CD4-positive, alpha-beta memory T cell (primary cell): ENCODE measurements at regions not wholly inside any gene's neighbourhood (a gene's known extent, or its start where the extent isn't known, plus 50 kb on each side); places are given as distances from the start of the nearest gene placed in this dataset.

ENCODE experiments used
- CTCF ChIA-PET: fragments of 350-600 bp; sonication (Branson Sonifier 250); formaldehyde crosslinking; loops from one replicate; lab custom pipeline; 2021; ENCODE audit warnings: inconsistent platforms; ENCODE audit not compliant: partially characterized antibody; lab: Charles Lee
- POLR2A ChIA-PET: fragments of 350-600 bp; sonication (Branson Sonifier 250); formaldehyde crosslinking; loops from one replicate; lab custom pipeline; 2021; ENCODE audit not compliant: partially characterized antibody; lab: Charles Lee
- DNase-seq, 5 donors: peaks; one replicate each; pipeline versions ENCODE4 v3.0.0 to v3.0.0-alpha.2; 2020 to 2022; ENCODE audit warnings: mixed read lengths in 1 of 5
- H3K27ac ChIP-seq: one replicate; pipeline ENCODE4 v1.7.0; 2013; ENCODE audit warnings: low read depth, low read length
- H3K27me3 ChIP-seq: 2 replicates; pipeline ENCODE4 v1.7.0; 2013; ENCODE audit warnings: mild to moderate bottlenecking, low read length, moderate library complexity; ENCODE audit not compliant: insufficient read depth
- H3K36me3 ChIP-seq: 2 replicates; pipeline ENCODE4 v1.7.0; 2013; ENCODE audit warnings: mild to moderate bottlenecking, low read length, moderate library complexity; ENCODE audit not compliant: insufficient read depth
- H3K4me1 ChIP-seq: 2 replicates; pipeline ENCODE4 v1.7.0; 2013; ENCODE audit warnings: mild to moderate bottlenecking, low read length, moderate library complexity; ENCODE audit not compliant: insufficient read depth
- H3K4me3 ChIP-seq, 2 donors: one replicate each; pipeline ENCODE4 v1.7.0; 2013; ENCODE audit warnings: low read length in 2 of 2, mild to moderate bottlenecking in 1 of 2
- H3K9me3 ChIP-seq, 2 donors: one replicate each; pipeline ENCODE4 v1.7.0; 2013; ENCODE audit warnings: low read length in 2 of 2, control low read depth in 1 of 2; ENCODE audit not compliant: control insufficient read depth in 1 of 2
- H3K27ac Mint-ChIP-seq, 7 donors: one replicate each; pipeline ENCODE4 v1.8.0; 2020 to 2021; ENCODE audit warnings: mixed read lengths in 7 of 7, mild to moderate bottlenecking in 6 of 7, inconsistent platforms in 3 of 7, moderate library complexity in 3 of 7
- H3K27me3 Mint-ChIP-seq, 2 donors: one replicate each; pipeline ENCODE4 v1.8.0; 2020 to 2021; ENCODE audit warnings: mixed read lengths in 2 of 2
- H3K36me3 Mint-ChIP-seq, 2 donors: one replicate each; pipeline ENCODE4 v1.8.0; 2020 to 2021; ENCODE audit warnings: mixed read lengths in 2 of 2, inconsistent platforms in 1 of 2, mild to moderate bottlenecking in 1 of 2
- H3K4me1 Mint-ChIP-seq, 4 donors: one replicate each; pipeline ENCODE4 v1.8.0; 2020 to 2021; ENCODE audit warnings: mixed read lengths in 4 of 4, mild to moderate bottlenecking in 1 of 4
- H3K4me3 Mint-ChIP-seq, 8 donors: one replicate each; pipeline ENCODE4 v1.8.0; 2020 to 2021; ENCODE audit warnings: mixed read lengths in 8 of 8, mild to moderate bottlenecking in 7 of 8, moderate library complexity in 6 of 8, inconsistent platforms in 3 of 8
- H3K9me3 Mint-ChIP-seq, 8 donors: one replicate each; pipeline ENCODE4 v1.8.0; 2020 to 2021; ENCODE audit warnings: mixed read lengths in 8 of 8, mild to moderate bottlenecking in 5 of 8, inconsistent platforms in 3 of 8, moderate library complexity in 1 of 8
- intact Hi-C: fragments of 100-400 bp; cut with micrococcal nuclease; formaldehyde crosslinking; loops from one replicate; pipeline ENCODE4 v1.15.1; 2023

- Mint-ChIP-seq H3K4me3 (no peak overlapping the region), H3K9me3 (peaks cover 0 to 12% (median 2%) of the 10 kb centered on the region in 8 donors), H3K27ac (no peak overlapping the region), H3K36me3 (no peaks in the 10 kb centered on the region), H3K27me3 (peaks cover 0 to 1% of the 10 kb centered on the region in 2 donors), H3K4me1 (no peaks in the 10 kb centered on the region)
- Histone ChIP-seq H3K9me3 (no peaks in the 10 kb centered on the region), H3K27me3 (no peaks in the 10 kb centered on the region), H3K4me1 (no peaks in the 10 kb centered on the region), H3K27ac (no peak overlapping the region), H3K4me3 (no peak overlapping the region), H3K36me3 (no peaks in the 10 kb centered on the region)
- DNase-seq, result no peak
- intact Hi-C loops, result no loop called here
- ChIA-PET POLR2A (no interaction called here), CTCF (no interaction called here)
These were observed 266.5 kb upstream of the MTNR1B start for GRCh38 chr11:92702805-92703448.

GRCh38 chr11:92703449-92703830, 266.0 kb upstream of the MTNR1B start:
- no peak overlapping the region for H3K27ac ChIP-seq
- H3K36me3 ChIP-seq, result no peaks in the 10 kb centered on the region
- H3K27me3 ChIP-seq, result no peaks in the 10 kb centered on the region
- no peaks in the 10 kb centered on the region for H3K9me3 ChIP-seq
- H3K4me3 Mint-ChIP-seq, result no peak overlapping the region
- no peak overlapping the region for H3K27ac Mint-ChIP-seq
- H3K4me1 ChIP-seq, result no peaks in the 10 kb centered on the region
- peaks cover 0 to 12% (median 2%) of the 10 kb centered on the region in 8 donors for H3K9me3 Mint-ChIP-seq
- CTCF ChIA-PET, result no interaction called here
- no peaks in the 10 kb centered on the region for H3K4me1 Mint-ChIP-seq
- DNase-seq, result no peak
- intact Hi-C loops, result no loop called here
- H3K36me3 Mint-ChIP-seq, result no peaks in the 10 kb centered on the region
- H3K27me3 Mint-ChIP-seq, result no peaks in the 10 kb centered on the region
- H3K4me3 ChIP-seq, result no peak overlapping the region
- POLR2A ChIA-PET, result no interaction called here

GRCh38 chr11:92707173-92707619, 262.3 kb upstream of the MTNR1B start:
- peaks cover 0 to 12% (median 2%) of the 10 kb centered on the region in 8 donors for H3K9me3 Mint-ChIP-seq
- intact Hi-C loops, result no loop called here

GRCh38 chr11:92707665-92708064, 261.8 kb upstream of the MTNR1B start:
- H3K27ac Mint-ChIP-seq, result no peak overlapping the region
- no peak for DNase-seq
- intact Hi-C loops, result no loop called here
- no peaks in the 10 kb centered on the region for H3K27me3 Mint-ChIP-seq
- Histone ChIP-seq H3K4me3 (no peak overlapping the region), H3K4me1 (no peaks in the 10 kb centered on the region), H3K27me3 (no peaks in the 10 kb centered on the region), H3K9me3 (no peaks in the 10 kb centered on the region), H3K36me3 (no peaks in the 10 kb centered on the region), H3K27ac (no peak overlapping the region)
- H3K36me3 Mint-ChIP-seq, result no peaks in the 10 kb centered on the region
- H3K4me1 Mint-ChIP-seq, result no peaks in the 10 kb centered on the region
- CTCF ChIA-PET, result interaction anchor here (1.3 kb wide), 1 partner anchor 10 kb away, joined by 3 read pairs; no protein-coding TSS in a partner anchor
- peaks cover 0 to 12% (median under 1%) of the 10 kb centered on the region in 8 donors for H3K9me3 Mint-ChIP-seq
- no peak overlapping the region for H3K4me3 Mint-ChIP-seq
- POLR2A ChIA-PET, result no interaction called here

More at GRCh38 chr11:92707173-92707619, 262.3 kb upstream of the MTNR1B start:
- Mint-ChIP-seq H3K27me3 (no peaks in the 10 kb centered on the region), H3K27ac (no peak overlapping the region), H3K36me3 (no peaks in the 10 kb centered on the region), H3K4me3 (no peak overlapping the region), H3K4me1 (no peaks in the 10 kb centered on the region)
- H3K4me3 ChIP-seq, result no peak overlapping the region
- ChIA-PET POLR2A (no interaction called here), CTCF (no interaction called here)
- H3K4me1 ChIP-seq, result no peaks in the 10 kb centered on the region
- H3K36me3 ChIP-seq, result no peaks in the 10 kb centered on the region
- no peak overlapping the region for H3K27ac ChIP-seq
- no peaks in the 10 kb centered on the region for H3K9me3 ChIP-seq
- no peak for DNase-seq
- no peaks in the 10 kb centered on the region for H3K27me3 ChIP-seq

- H3K4me1 ChIP-seq, result no peaks in the 10 kb centered on the region
- no peaks in the 10 kb centered on the region for H3K27me3 Mint-ChIP-seq
- no peak for DNase-seq
- ChIA-PET POLR2A (no interaction called here), CTCF (no interaction called here)
- no peak overlapping the region for H3K4me3 Mint-ChIP-seq
- peaks cover 0 to 12% (median under 1%) of the 10 kb centered on the region in 8 donors for H3K9me3 Mint-ChIP-seq
- H3K27me3 ChIP-seq, result no peaks in the 10 kb centered on the region
- no peaks in the 10 kb centered on the region for H3K36me3 Mint-ChIP-seq
- H3K36me3 ChIP-seq, result no peaks in the 10 kb centered on the region
- no peaks in the 10 kb centered on the region for H3K4me1 Mint-ChIP-seq
- H3K27ac Mint-ChIP-seq, result no peak overlapping the region
- no peak overlapping the region for H3K4me3 ChIP-seq
- H3K9me3 ChIP-seq, result no peaks in the 10 kb centered on the region
- intact Hi-C loops, result no loop called here
- H3K27ac ChIP-seq, result no peak overlapping the region
These were observed 260.1 kb upstream of the MTNR1B start for GRCh38 chr11:92709329-92709728.

- no peaks in the 10 kb centered on the region for H3K4me1 ChIP-seq
- H3K4me3 Mint-ChIP-seq, result no peak overlapping the region
- ChIA-PET POLR2A (no interaction called here), CTCF (no interaction called here)
- H3K27ac ChIP-seq, result no peak overlapping the region
- no peak overlapping the region for H3K4me3 ChIP-seq
- H3K27ac Mint-ChIP-seq, result no peak overlapping the region
- no peaks in the 10 kb centered on the region for H3K27me3 Mint-ChIP-seq
- no peaks in the 10 kb centered on the region for H3K9me3 ChIP-seq
- no peaks in the 10 kb centered on the region for H3K27me3 ChIP-seq
- no peak for DNase-seq
- H3K4me1 Mint-ChIP-seq, result no peaks in the 10 kb centered on the region
- no peaks in the 10 kb centered on the region for H3K36me3 ChIP-seq
- peaks cover 0 to 5% (median under 1%) of the 10 kb centered on the region in 8 donors for H3K9me3 Mint-ChIP-seq
- no peaks in the 10 kb centered on the region for H3K36me3 Mint-ChIP-seq
- intact Hi-C loops, result no loop called here
These were observed 257.5 kb upstream of the MTNR1B start for GRCh38 chr11:92711926-92712325.

- Histone ChIP-seq H3K4me1 (no peaks in the 10 kb centered on the region), H3K27me3 (no peaks in the 10 kb centered on the region), H3K9me3 (no peaks in the 10 kb centered on the region), H3K4me3 (no peak overlapping the region), H3K36me3 (no peaks in the 10 kb centered on the region), H3K27ac (no peak overlapping the region)
- peaks cover 0 to 5% (median under 1%) of the 10 kb centered on the region in 8 donors for H3K9me3 Mint-ChIP-seq
- H3K27me3 Mint-ChIP-seq, result no peaks in the 10 kb centered on the region
- no peak overlapping the region for H3K27ac Mint-ChIP-seq
- ChIA-PET CTCF (no interaction called here), POLR2A (no interaction called here)
- H3K36me3 Mint-ChIP-seq, result no peaks in the 10 kb centered on the region
- no peak overlapping the region for H3K4me3 Mint-ChIP-seq
- no peak for DNase-seq
- no peaks in the 10 kb centered on the region for H3K4me1 Mint-ChIP-seq
- intact Hi-C loops, result no loop called here
These were observed 255.3 kb upstream of the MTNR1B start for GRCh38 chr11:92714111-92714510.
